CD4-positive, alpha-beta T cell (primary cell): ENCODE measurements at regions not wholly inside any gene's neighbourhood (a gene's known extent, or its start where the extent isn't known, plus 50 kb on each side); places are given as distances from the start of the nearest gene placed in this dataset.

Source experiments
- ATAC-seq: fragments of 200-7000 bp; cut with Tn5 transposase; one replicate; pipeline ENCODE4 v1.10.0; 2022; ENCODE audit warnings: mild to moderate bottlenecking; ENCODE audit not compliant: poor library complexity
- CTCF ChIA-PET: fragments of 350-600 bp; sonication (Branson Sonifier 250); formaldehyde crosslinking; loops from one replicate; lab custom pipeline; 2021; ENCODE audit warnings: antibody characterized with exemption, inconsistent platforms; lab: Charles Lee
- POLR2A ChIA-PET: fragments of 350-600 bp; sonication (Branson Sonifier 250); formaldehyde crosslinking; loops from one replicate; lab custom pipeline; 2021; ENCODE audit warnings: antibody characterized with exemption, inconsistent platforms; lab: Charles Lee
- DNase-seq, 14 experiments: peaks; one replicate each; pipeline ENCODE4 v3.0.0-alpha.2; 2013 to 2020; ENCODE audit warnings: mixed read lengths in 2 of 14
- H3K27ac ChIP-seq, 2 donors: one replicate each; pipeline versions ENCODE4 v1.5.1 to v1.7.0; 2013; ENCODE audit warnings: low read length in 2 of 2, low read depth in 1 of 2, mild to moderate bottlenecking in 1 of 2
- H3K27me3 ChIP-seq, 2 experiments: 1 replicate in 1 of 2; 2 replicates in 1 of 2; pipeline versions ENCODE4 v1.6.1 to v1.7.0; 2013; ENCODE audit warnings: low read length in 2 of 2, control low read depth in 1 of 2, mild to moderate bottlenecking in 1 of 2, moderate library complexity in 1 of 2; ENCODE audit not compliant: insufficient read depth in 2 of 2, control insufficient read depth in 1 of 2
- H3K36me3 ChIP-seq: one replicate; pipeline ENCODE4 v1.6.1; 2013; ENCODE audit warnings: low read length, control low read depth; ENCODE audit not compliant: insufficient read depth
- H3K4me1 ChIP-seq: one replicate; pipeline ENCODE4 v1.6.1; 2013; ENCODE audit warnings: low read length, control low read depth; ENCODE audit not compliant: insufficient read depth
- H3K4me3 ChIP-seq: one replicate; pipeline ENCODE4 v1.5.1; 2013; ENCODE audit warnings: mild to moderate bottlenecking, low read length, moderate library complexity
- H3K9me3 ChIP-seq, 2 experiments: 1 replicate in 1 of 2; 2 replicates in 1 of 2; pipeline versions ENCODE4 v1.6.1 to v1.7.0; 2013; ENCODE audit warnings: low read length in 2 of 2, mild to moderate bottlenecking in 2 of 2, control low read depth in 1 of 2, moderate library complexity in 1 of 2; ENCODE audit not compliant: control insufficient read depth in 1 of 2, insufficient read depth in 1 of 2
- H3K27ac Mint-ChIP-seq: one replicate; pipeline ENCODE4 v1.8.0; 2020; ENCODE audit warnings: mixed read lengths
- H3K27me3 Mint-ChIP-seq: one replicate; pipeline ENCODE4 v1.8.0; 2021; ENCODE audit warnings: mixed read lengths
- H3K36me3 Mint-ChIP-seq: one replicate; pipeline ENCODE4 v1.8.0; 2021; ENCODE audit warnings: low read depth, mixed read lengths
- H3K4me1 Mint-ChIP-seq: one replicate; pipeline ENCODE4 v1.8.0; 2021; ENCODE audit warnings: low read depth, mixed read lengths
- H3K4me3 Mint-ChIP-seq: one replicate; pipeline ENCODE4 v1.8.0; 2020; ENCODE audit warnings: mild to moderate bottlenecking, mixed read lengths
- H3K9me3 Mint-ChIP-seq: one replicate; pipeline ENCODE4 v1.8.0; 2020; ENCODE audit warnings: mixed read lengths
- CTCF ChIP-seq: fragments of 200-600 bp; IDR thresholded peaks from one replicate; pipeline ENCODE4 v1.8.0; 2022; ENCODE audit warnings: antibody characterized with exemption, mild to moderate bottlenecking
- intact Hi-C, 2 experiments: fragments of 100-400 bp; cut with DNase I in 1 of 2; cut with micrococcal nuclease in 1 of 2; formaldehyde crosslinking; loops; one replicate each; pipeline versions ENCODE4 v1.15.1 to v1.9.0; 2023 to 2025; cut with DNase I, micrococcal nuclease

- DNase-seq (no peak), ATAC-seq (no peak)
- H3K9me3 ChIP-seq: peaks cover 3 to 8% of the 10 kb centered on the region in 2 experiments
- ChIA-PET CTCF (no interaction called here), POLR2A (no interaction called here)
- peaks cover 11% of the 10 kb centered on the region for H3K9me3 Mint-ChIP-seq
- no peak overlapping the region for H3K4me3 Mint-ChIP-seq
- no peak overlapping the region for H3K27ac ChIP-seq
- H3K27ac Mint-ChIP-seq: no peak overlapping the region
- no peak for TF ChIP-seq CTCF
- intact Hi-C loops: no loop called here
- no peaks in the 10 kb centered on the region for H3K36me3 Mint-ChIP-seq
- H3K4me1 ChIP-seq: no peaks in the 10 kb centered on the region
- H3K4me3 ChIP-seq: no peak overlapping the region
- no peaks in the 10 kb centered on the region for H3K27me3 Mint-ChIP-seq
- no peaks in the 10 kb centered on the region for H3K4me1 Mint-ChIP-seq
- H3K27me3 ChIP-seq: no peaks in the 10 kb centered on the region
- no peaks in the 10 kb centered on the region for H3K36me3 ChIP-seq
Observed at GRCh38 chr3:159340877-159341500, 539.1 kb downstream of the MFSD1 start.

GRCh38 chr3:159346271-159346903 is 544.5 kb downstream of the MFSD1 start:
- DNase-seq (no peak), ATAC-seq (no peak)
- no peak for TF ChIP-seq CTCF
- CTCF ChIA-PET: no interaction called here
- H3K4me3 ChIP-seq: no peak overlapping the region
- Mint-ChIP-seq H3K4me3 (no peak overlapping the region), H3K36me3 (no peaks in the 10 kb centered on the region), H3K9me3 (peaks cover 4% of the 10 kb centered on the region), H3K27me3 (no peaks in the 10 kb centered on the region), H3K4me1 (no peaks in the 10 kb centered on the region), H3K27ac (no peak overlapping the region)
- intact Hi-C loops: no loop called here
- no peak overlapping the region for H3K27ac ChIP-seq
- no peaks in the 10 kb centered on the region for H3K4me1 ChIP-seq
- POLR2A ChIA-PET: no interaction called here
- no peaks in the 10 kb centered on the region for H3K36me3 ChIP-seq
- no peaks in the 10 kb centered on the region for H3K27me3 ChIP-seq
- peaks cover 0 to 3% of the 10 kb centered on the region in 2 experiments for H3K9me3 ChIP-seq

GRCh38 chr3:159348431-159348830 is 546.6 kb downstream of the MFSD1 start:
- Histone ChIP-seq H3K36me3 (no peaks in the 10 kb centered on the region), H3K27me3 (no peaks in the 10 kb centered on the region), H3K9me3 (peaks cover 0 to 3% of the 10 kb centered on the region in 2 experiments), H3K27ac (no peak overlapping the region), H3K4me3 (no peak overlapping the region), H3K4me1 (no peaks in the 10 kb centered on the region)
- intact Hi-C loops: no loop called here
- Mint-ChIP-seq H3K36me3 (no peaks in the 10 kb centered on the region), H3K9me3 (peaks cover 4% of the 10 kb centered on the region), H3K4me3 (no peak overlapping the region), H3K27me3 (no peaks in the 10 kb centered on the region), H3K4me1 (no peaks in the 10 kb centered on the region), H3K27ac (no peak overlapping the region)
- ChIA-PET POLR2A (no interaction called here), CTCF (no interaction called here)
- DNase-seq: no peak
- no peak for ATAC-seq
- TF ChIP-seq CTCF: no peak
